SK-N-SH (cell line): ENCODE measurements at regions not wholly inside any gene's neighbourhood (a gene's known extent, or its start where the extent isn't known, plus 50 kb on each side); places are given as distances from the start of the nearest gene placed in this dataset.

Source experiments
- CTCF ChIA-PET: fragments of 300-600, 350-600 bp; formaldehyde crosslinking; extraction: SDS; loops from one replicate; lab custom pipeline; 2021; lab: Yijun Ruan, JAX
- POLR2A ChIA-PET: fragments of 350-600 bp; sonication (Branson Sonifier 250); formaldehyde crosslinking; extraction: SDS; loops from one replicate; lab custom pipeline; 2020; ENCODE audit warnings: antibody characterized with exemption, inconsistent platforms; lab: Yijun Ruan, JAX
- DNase-seq: peaks from one replicate; pipeline ENCODE4 v3.0.0; 2012
- H2AFZ ChIP-seq: fragments of 200-600 bp; sonication (generic); 2 replicates; pipeline ENCODE4 v1.8.1; 2016; ENCODE audit warnings: antibody characterized with exemption, mild to moderate bottlenecking, low read depth
- H3F3A ChIP-seq: fragments of 200-600 bp; sonication (generic); replicated peaks from 2 replicates; pipeline ENCODE3; 2016; ENCODE audit warnings: antibody characterized with exemption, mild to moderate bottlenecking; ENCODE audit not compliant: insufficient read depth
- H3K27ac ChIP-seq, 2 experiments: fragments of 200-500 bp in 1 of 2; fragments of 200-600 bp in 1 of 2; sonication (Bioruptor generic) in 1 of 2; sonication (generic), shearing (Covaris generic) in 1 of 2; 2 replicates each; pipeline versions ENCODE4 v1.5.1 to v1.6.1; 2014 to 2016; ENCODE audit warnings: low read depth in 2 of 2, inconsistent platforms in 1 of 2, low read length in 1 of 2, mild to moderate bottlenecking in 1 of 2, mixed read lengths in 1 of 2
- H3K27me3 ChIP-seq: fragments of 200-600 bp; sonication (generic), shearing (Covaris generic); 2 replicates; pipeline ENCODE4 v1.6.1; 2016; ENCODE audit warnings: mixed run types; ENCODE audit not compliant: insufficient read depth
- H3K36me3 ChIP-seq, 2 experiments: fragments of 200-500 bp in 1 of 2; fragments of 200-600 bp in 1 of 2; sonication (Bioruptor generic) in 1 of 2; sonication (generic) in 1 of 2; replicated peaks in 1 of 2; 2 replicates each; pipeline versions ENCODE3 to v1.5.1; 2014 to 2016; ENCODE audit warnings: low read length in 1 of 2, mild to moderate bottlenecking in 1 of 2; ENCODE audit not compliant: insufficient read depth in 2 of 2, control insufficient read depth in 1 of 2
- H3K4me1 ChIP-seq, 2 experiments: fragments of 200-500 bp in 1 of 2; fragments of 200-600 bp in 1 of 2; sonication (Bioruptor generic) in 1 of 2; sonication (generic), shearing (Covaris generic) in 1 of 2; 2 replicates each; pipeline versions ENCODE4 v1.5.1 to v1.6.1; 2014 to 2016; ENCODE audit warnings: low read depth in 1 of 2, low read length in 1 of 2, mixed run types in 1 of 2; ENCODE audit not compliant: insufficient read depth in 2 of 2, control insufficient read depth in 1 of 2
- H3K4me2 ChIP-seq: fragments of 200-600 bp; sonication (generic), shearing (Covaris generic); 2 replicates; pipeline ENCODE4 v1.6.1; 2017; ENCODE audit warnings: mixed run types
- H3K4me3 ChIP-seq, 2 experiments: fragments of 200-500 bp in 1 of 2; fragments of 200-600 bp in 1 of 2; sonication (Bioruptor generic) in 1 of 2; sonication (generic), shearing (Covaris generic) in 1 of 2; 2 replicates each; pipeline versions ENCODE4 v1.5.1 to v1.8.1; 2014 to 2016; ENCODE audit warnings: low read depth in 2 of 2, inconsistent platforms in 1 of 2, low read length in 1 of 2, mild to moderate bottlenecking in 1 of 2, mixed read lengths in 1 of 2, moderate library complexity in 1 of 2
- H3K79me2 ChIP-seq: fragments of 200-600 bp; sonication (generic); 2 replicates; pipeline ENCODE4 v1.8.1; 2017; ENCODE audit warnings: mild to moderate bottlenecking; ENCODE audit not compliant: insufficient read depth
- H3K9ac ChIP-seq: fragments of 200-600 bp; sonication (generic); 2 replicates; pipeline ENCODE4 v1.6.1; 2017; ENCODE audit warnings: mixed run types
- H3K9me2 ChIP-seq: fragments of 200-600 bp; sonication (generic); 2 replicates; pipeline ENCODE4 v1.6.1; 2017; ENCODE audit warnings: mixed run types
- H3K9me3 ChIP-seq: fragments of 200-600 bp; sonication (generic); 2 replicates; pipeline ENCODE4 v1.6.1; 2017; ENCODE audit warnings: mixed run types, mild to moderate bottlenecking, moderate library complexity
- H4K20me1 ChIP-seq: fragments of 200-600 bp; sonication (generic); 2 replicates; pipeline ENCODE4 v1.6.1; 2017; ENCODE audit warnings: mild to moderate bottlenecking, mixed run types; ENCODE audit not compliant: insufficient read depth
- EP300 ChIP-seq, 2 experiments: IDR thresholded peaks; 2 replicates each; pipeline versions ENCODE4 v1.4.0 to v1.6.1; 2012; ENCODE audit warnings: borderline replicate concordance in 1 of 2, low read depth in 1 of 2, low read length in 1 of 2
- FOSL2 ChIP-seq: IDR thresholded peaks from 2 replicates; pipeline ENCODE4 v1.4.0; 2012; ENCODE audit warnings: low read depth, mild to moderate bottlenecking, moderate library complexity, borderline replicate concordance
- FOXJ3 ChIP-seq: sonication (generic); formaldehyde crosslinking; IDR thresholded peaks from 2 replicates; pipeline ENCODE4 v1.5.1; 2020; ENCODE audit warnings: mild to moderate bottlenecking, missing genetic modification reagents
- GABPA ChIP-seq: IDR thresholded peaks from 2 replicates; pipeline ENCODE4 v1.4.0; 2012; ENCODE audit warnings: low read depth, mild to moderate bottlenecking
- GATA2 ChIP-seq: sonication (generic); formaldehyde crosslinking; IDR thresholded peaks from 2 replicates; pipeline ENCODE4 v1.5.0; 2020; ENCODE audit warnings: mild to moderate bottlenecking, missing genetic modification reagents
- MEF2A ChIP-seq: IDR thresholded peaks from 2 replicates; pipeline ENCODE4 v1.4.0; 2012; ENCODE audit warnings: low read depth, borderline replicate concordance
- NFIC ChIP-seq: IDR thresholded peaks from 2 replicates; pipeline ENCODE4 v1.4.0; 2012; ENCODE audit warnings: borderline replicate concordance
- NRF1 ChIP-seq: IDR thresholded peaks from 2 replicates; pipeline ENCODE4 v1.6.1; 2012; ENCODE audit warnings: low read depth, mild to moderate bottlenecking, low read length
- RXRA ChIP-seq: IDR thresholded peaks from 2 replicates; pipeline ENCODE4 v1.4.0; 2012; ENCODE audit warnings: low read depth, mild to moderate bottlenecking, borderline replicate concordance
- SMC3 ChIP-seq: IDR thresholded peaks from 2 replicates; pipeline ENCODE4 v1.6.1; 2012; ENCODE audit warnings: low read depth, low read length, improper control_type of control experiment
- TAF1 ChIP-seq: IDR thresholded peaks from 2 replicates; pipeline ENCODE4 v1.6.1; 2012; ENCODE audit warnings: low read depth, mild to moderate bottlenecking, low read length, moderate library complexity, borderline replicate concordance
- TCF12 ChIP-seq: IDR thresholded peaks from 2 replicates; pipeline ENCODE4 v1.4.0; 2012
- USF1 ChIP-seq: IDR thresholded peaks from 2 replicates; pipeline ENCODE4 v1.4.0; 2012; ENCODE audit warnings: low read depth, borderline replicate concordance
- WGBS: methylation state at CpG from one replicate; pipeline ENCODE4 v1.1.6; 2017; ENCODE audit warnings: low lambda C conversion rate; 5-methylcytosine and 5-hydroxymethylcytosine counted together
- TF ChIP-seq, protein P1 (sequence below): IDR thresholded peaks from 2 replicates; pipeline ENCODE4 v1.4.0; 2012; ENCODE audit warnings: low read depth, borderline replicate concordance
- TF ChIP-seq, protein P2 (sequence below): IDR thresholded peaks from 2 replicates; pipeline ENCODE4 v1.4.0; 2012; ENCODE audit warnings: low read depth

GRCh38 chr13:51520524-51520923, 63.7 kb upstream of the WDFY2 start (continued):
- TF ChIP-seq TAF1, result no peak

DNA sequence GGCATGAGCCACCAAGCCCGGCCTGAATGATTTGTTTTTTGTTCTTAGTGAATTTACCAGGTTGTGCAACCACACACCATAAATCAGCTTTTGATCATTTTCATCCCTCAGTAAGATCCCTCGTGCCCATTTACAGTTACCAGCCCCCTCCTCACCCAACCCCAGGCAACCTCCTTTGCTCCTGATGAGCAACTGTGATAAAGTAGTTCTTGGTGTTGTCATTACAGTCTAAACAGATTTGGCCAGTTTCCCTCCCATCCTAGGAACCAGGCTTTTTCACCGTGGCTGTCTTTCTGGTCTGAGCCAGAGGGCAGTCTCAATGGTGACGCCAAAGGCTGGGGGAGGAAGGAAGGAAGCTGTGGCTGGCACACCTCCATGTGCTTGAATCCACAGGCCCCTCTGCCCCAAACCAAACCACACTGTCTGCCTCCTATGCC, 61.2 kb upstream of the WDFY2 start:
- TF ChIP-seq FOXJ3 (CRISPR knock-in tag), result peak; percentile 51; the same call in 1 of the 2 replicates
- TF ChIP-seq GABPA, result no peak
- TF ChIP-seq EP300 (IDR thresholded peaks at IDR 0.05; ENCODE audit: borderline replicate concordance in 1 of 2, low read depth in 1 of 2, low read length in 1 of 2), result 0 out of 4 replicates have a peak, but pooled peaks of 1 of the 2 experiments have one; percentile 10
- no peak for TF ChIP-seq TCF12
- TF ChIP-seq, protein P1, sequence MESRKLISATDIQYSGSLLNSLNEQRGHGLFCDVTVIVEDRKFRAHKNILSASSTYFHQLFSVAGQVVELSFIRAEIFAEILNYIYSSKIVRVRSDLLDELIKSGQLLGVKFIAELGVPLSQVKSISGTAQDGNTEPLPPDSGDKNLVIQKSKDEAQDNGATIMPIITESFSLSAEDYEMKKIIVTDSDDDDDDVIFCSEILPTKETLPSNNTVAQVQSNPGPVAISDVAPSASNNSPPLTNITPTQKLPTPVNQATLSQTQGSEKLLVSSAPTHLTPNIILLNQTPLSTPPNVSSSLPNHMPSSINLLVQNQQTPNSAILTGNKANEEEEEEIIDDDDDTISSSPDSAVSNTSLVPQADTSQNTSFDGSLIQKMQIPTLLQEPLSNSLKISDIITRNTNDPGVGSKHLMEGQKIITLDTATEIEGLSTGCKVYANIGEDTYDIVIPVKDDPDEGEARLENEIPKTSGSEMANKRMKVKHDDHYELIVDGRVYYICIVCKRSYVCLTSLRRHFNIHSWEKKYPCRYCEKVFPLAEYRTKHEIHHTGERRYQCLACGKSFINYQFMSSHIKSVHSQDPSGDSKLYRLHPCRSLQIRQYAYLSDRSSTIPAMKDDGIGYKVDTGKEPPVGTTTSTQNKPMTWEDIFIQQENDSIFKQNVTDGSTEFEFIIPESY, result no peak
- TF ChIP-seq, protein P2, sequence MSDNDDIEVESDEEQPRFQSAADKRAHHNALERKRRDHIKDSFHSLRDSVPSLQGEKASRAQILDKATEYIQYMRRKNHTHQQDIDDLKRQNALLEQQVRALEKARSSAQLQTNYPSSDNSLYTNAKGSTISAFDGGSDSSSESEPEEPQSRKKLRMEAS, result 0 out of 2 replicates have a peak, but pooled peaks have one; percentile 29
- TF ChIP-seq NFIC, result peak; percentile 45; the same call in 1 of the 2 replicates
- TF ChIP-seq MEF2A, result no peak
- TF ChIP-seq RXRA, result no peak
- TF ChIP-seq FOSL2, result no peak
- peak; percentile 84; the same call in 1 of the 2 replicates for TF ChIP-seq GATA2
- TF ChIP-seq NRF1, result no peak
- TF ChIP-seq USF1, result no peak
- no peak for TF ChIP-seq SMC3
- TF ChIP-seq, all 33 proteins: peak for 5
- H3K4me2 ChIP-seq, result peak overlapping the region; percentile 49; the same call in 1 of the 2 replicates
- ChIA-PET CTCF (interaction anchor here (1.6 kb wide), 1 partner anchor 11 kb away, joined by 4 read pairs; no protein-coding TSS in a partner anchor), POLR2A (no interaction called here)
- DNase-seq, result peak; percentile 45
- H3K4me3 ChIP-seq, result no peak overlapping the region
- H3K79me2 ChIP-seq, result no peaks in the 10 kb centered on the region
- H3K4me1 ChIP-seq, result peaks cover 15 to 19% of the 10 kb centered on the region in 2 experiments
- no peaks in the 10 kb centered on the region for H3K9me2 ChIP-seq
- no peaks in the 10 kb centered on the region for H4K20me1 ChIP-seq
- H3K9ac ChIP-seq, result no peak overlapping the region
- peaks cover 4% of the 10 kb centered on the region; the same call in 1 of the 2 replicates for H3K9me3 ChIP-seq
- H3K27ac ChIP-seq, result peak overlapping the region; percentile 35 to 43; a peak in 2 of 4 replicates
- H3F3A ChIP-seq, result peaks cover 12% of the 10 kb centered on the region
- 21% methylated on average over 4 of the region's 4 CpGs for WGBS
- no peaks in the 10 kb centered on the region for H3K27me3 ChIP-seq
- H3K36me3 ChIP-seq, result no peaks in the 10 kb centered on the region
- H2AFZ ChIP-seq, result peak overlapping the region; percentile 84
